PC-3 (cell line): ENCODE measurements at regions not wholly inside any gene's neighbourhood (a gene's known extent, or its start where the extent isn't known, plus 50 kb on each side); places are given as distances from the start of the nearest gene placed in this dataset.

ENCODE experiments used
- ATAC-seq: fragments of 200-7000 bp; cut with Tn5 transposase; 2 replicates; pipeline ENCODE4 v1.9.1; 2020; ENCODE audit warnings: mild to moderate bottlenecking, moderate library complexity
- BruUV-seq: library from RNA; stranded (reverse); fragments of 400-500 nt; replicated peaks from 2 replicates; lab custom pipeline; 2021; lab: Mats Ljungman, UMichigan
- CTCF ChIA-PET: fragments of 300-600 bp; sonication (Branson Sonifier 250); formaldehyde crosslinking; loops from one replicate; lab custom pipeline; 2022; ENCODE audit warnings: antibody characterized with exemption; lab: Charles Lee
- POLR2A ChIA-PET: fragments of 300-600 bp; sonication (Branson Sonifier 250); formaldehyde crosslinking; loops from one replicate; lab custom pipeline; 2022; ENCODE audit warnings: antibody characterized with exemption; ENCODE audit not compliant: unreplicated experiment; lab: Charles Lee
- DNase-seq: peaks from one replicate; pipeline ENCODE4 v3.0.0-alpha.2; 2015
- H2AFZ ChIP-seq: fragments of 300-600 bp; sonication (generic); 2 replicates; pipeline ENCODE4 v1.6.0; 2016; ENCODE audit warnings: antibody characterized with exemption, low read length
- H3F3A ChIP-seq: fragments of 300-600 bp; sonication (generic); one replicate; pipeline ENCODE4 v1.6.0; 2017; ENCODE audit warnings: antibody characterized with exemption, low read length, control low read depth, mild to moderate bottlenecking; ENCODE audit not compliant: unreplicated experiment
- H3K27ac ChIP-seq: fragments of 300-600 bp; sonication (generic); 2 replicates; pipeline ENCODE4 v1.5.1; 2016; ENCODE audit warnings: mild to moderate bottlenecking, low read length
- H3K27me3 ChIP-seq: fragments of 300-600 bp; sonication (generic); 2 replicates; pipeline ENCODE4 v1.6.1; 2016; ENCODE audit warnings: low read length, mixed read lengths
- H3K36me3 ChIP-seq: fragments of 300-600 bp; sonication (generic); 2 replicates; pipeline ENCODE4 v1.6.1; 2016; ENCODE audit warnings: low read depth, mixed run types, low read length, mixed read lengths
- H3K4me1 ChIP-seq: fragments of 300-600 bp; sonication (generic); 2 replicates; pipeline ENCODE4 v1.5.1; 2016; ENCODE audit warnings: low read length; ENCODE audit not compliant: insufficient read depth
- H3K4me2 ChIP-seq: fragments of 300-600 bp; sonication (generic); 2 replicates; pipeline ENCODE4 v1.6.0; 2016; ENCODE audit warnings: low read length
- H3K4me3 ChIP-seq: fragments of 300-600 bp; sonication (generic); 2 replicates; pipeline ENCODE4 v1.5.1; 2016; ENCODE audit warnings: mild to moderate bottlenecking, low read length, mixed read lengths
- H3K79me2 ChIP-seq: fragments of 300-600 bp; sonication (generic); 2 replicates; pipeline ENCODE4 v1.6.1; 2017; ENCODE audit warnings: low read length, mixed read lengths
- H3K9ac ChIP-seq: fragments of 300-600 bp; sonication (generic); 2 replicates; pipeline ENCODE4 v1.6.0; 2016; ENCODE audit warnings: mild to moderate bottlenecking, low read length
- H3K9me2 ChIP-seq: fragments of 300-600 bp; sonication (generic); replicated peaks from 2 replicates; pipeline ENCODE4 v1.6.1; 2016; ENCODE audit warnings: mixed run types, low read length, mixed read lengths
- H3K9me3 ChIP-seq: fragments of 300-600 bp; sonication (generic); 2 replicates; pipeline ENCODE4 v1.6.1; 2016; ENCODE audit warnings: low read length, mixed read lengths
- H4K20me1 ChIP-seq: fragments of 300-600 bp; sonication (generic); 2 replicates; pipeline ENCODE4 v1.6.1; 2016; ENCODE audit warnings: low read length, mixed read lengths
- CTCF ChIP-seq: fragments of 300-600 bp; sonication (generic); conservative IDR thresholded peaks from 2 replicates; pipeline ENCODE4 v1.5.1; 2017; ENCODE audit warnings: antibody characterized with exemption, low read depth, mild to moderate bottlenecking, low read length
- EZH2 ChIP-seq: fragments of 300-600 bp; sonication (generic); IDR thresholded peaks from one replicate; pipeline ENCODE4 v1.6.1; 2017; ENCODE audit warnings: antibody characterized with exemption, mild to moderate bottlenecking, low read length; ENCODE audit not compliant: unreplicated experiment
- EZH2phosphoT487 ChIP-seq: fragments of 300-600 bp; sonication (generic); IDR thresholded peaks from 2 replicates; pipeline ENCODE4 v1.6.1; 2018; ENCODE audit warnings: mild to moderate bottlenecking, antibody characterized with exemption, low read length, borderline replicate concordance
- intact Hi-C: fragments of 100-400 bp; cut with micrococcal nuclease; formaldehyde crosslinking; loops from 2 replicates; pipeline ENCODE4 v1.9.0; 2023

DNA sequence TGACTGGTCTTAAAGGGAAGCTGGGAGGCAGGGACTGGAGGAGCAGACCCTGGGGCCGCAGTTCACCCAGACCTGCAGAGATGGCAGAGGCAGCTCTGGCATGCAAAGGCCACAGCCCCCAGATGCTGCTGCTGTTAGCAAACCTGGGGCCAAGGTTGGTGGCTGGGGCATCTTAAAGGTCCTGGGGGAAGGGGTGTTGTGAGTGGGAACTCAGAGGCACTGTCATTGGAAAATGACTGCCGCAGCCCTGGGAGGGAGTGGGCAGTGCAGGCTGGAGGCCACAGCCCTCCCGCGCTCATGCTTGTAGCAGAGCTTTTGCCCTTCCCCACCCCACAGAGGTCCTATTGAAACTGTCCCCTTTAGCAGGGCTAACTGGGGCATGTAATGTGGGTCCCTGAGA, 111.8 kb downstream of the CTTN start:
- no peak for DNase-seq
- Histone ChIP-seq H3K27me3 (no peaks in the 10 kb centered on the region), H2AFZ (no peak overlapping the region), H3F3A (no peaks in the 10 kb centered on the region), H3K79me2 (no peaks in the 10 kb centered on the region), H3K4me1 (no peaks in the 10 kb centered on the region), H4K20me1 (no peaks in the 10 kb centered on the region), H3K27ac (no peak overlapping the region), H3K36me3 (no peaks in the 10 kb centered on the region), H3K9me3 (peaks cover 12% of the 10 kb centered on the region), H3K4me2 (no peak overlapping the region), H3K9me2 (no peaks in the 10 kb centered on the region), H3K9ac (no peak overlapping the region), H3K4me3 (no peak overlapping the region)
- CTCF ChIA-PET = no interaction called here
- intact Hi-C loops = no loop called here
- ATAC-seq = no peak
- no peak for TF ChIP-seq EZH2phosphoT487
- no peak for TF ChIP-seq EZH2
- TF ChIP-seq CTCF = no peak
- no TSS peak for BruUV-seq
- POLR2A ChIA-PET = no interaction called here

- no peaks in the 10 kb centered on the region for H3F3A ChIP-seq
- no peak overlapping the region for H2AFZ ChIP-seq
- ChIA-PET CTCF (no interaction called here), POLR2A (interaction anchor here (0.5 kb wide), 1 partner anchor 544 kb away, joined by 9 read pairs; no protein-coding TSS in a partner anchor)
- H3K27me3 ChIP-seq = no peaks in the 10 kb centered on the region
- intact Hi-C loops = no loop called here
- no peak for TF ChIP-seq EZH2phosphoT487
- no peak for TF ChIP-seq EZH2
- no peak for TF ChIP-seq CTCF
- no peak overlapping the region for H3K4me2 ChIP-seq
- DNase-seq = no peak
- H3K9me3 ChIP-seq = peaks cover 12% of the 10 kb centered on the region
- no peaks in the 10 kb centered on the region for H3K9me2 ChIP-seq
- H3K27ac ChIP-seq = no peak overlapping the region
- no peaks in the 10 kb centered on the region for H3K79me2 ChIP-seq
- H3K4me3 ChIP-seq = no peak overlapping the region
- no peak overlapping the region for H3K9ac ChIP-seq
- no TSS peak for BruUV-seq
- H4K20me1 ChIP-seq = no peaks in the 10 kb centered on the region
- no peaks in the 10 kb centered on the region for H3K36me3 ChIP-seq
- no peak for ATAC-seq
- no peaks in the 10 kb centered on the region for H3K4me1 ChIP-seq
Measured at GRCh38 chr11:70510571-70510970, 112.2 kb downstream of the CTTN start.

GRCh38 chr11:70511345-70511744, 113.0 kb downstream of the CTTN start:
- Histone ChIP-seq H3K36me3 (no peaks in the 10 kb centered on the region), H3F3A (no peaks in the 10 kb centered on the region), H4K20me1 (no peaks in the 10 kb centered on the region), H3K9me2 (no peaks in the 10 kb centered on the region), H3K9me3 (peaks cover 12% of the 10 kb centered on the region), H3K4me1 (no peaks in the 10 kb centered on the region), H3K4me2 (no peak overlapping the region), H3K4me3 (no peak overlapping the region), H3K79me2 (no peaks in the 10 kb centered on the region), H3K27ac (no peak overlapping the region), H2AFZ (no peak overlapping the region), H3K9ac (no peak overlapping the region), H3K27me3 (no peaks in the 10 kb centered on the region)
- CTCF ChIA-PET = no interaction called here
- ATAC-seq (no peak), DNase-seq (peak; percentile 43)
- TF ChIP-seq EZH2 (no peak), CTCF (peak; percentile 59)
- POLR2A ChIA-PET = interaction anchor here (0.5 kb wide), 1 partner anchor 544 kb away, joined by 9 read pairs; no protein-coding TSS in a partner anchor
- no TSS peak for BruUV-seq
- intact Hi-C loops = no loop called here
